GM18498 (cell line): ENCODE measurements at regions not wholly inside any gene's neighbourhood (a gene's known extent, or its start where the extent isn't known, plus 50 kb on each side); places are given as distances from the start of the nearest gene placed in this dataset.
"Not testable (repeated sequence)": the region's sequence is repeated elsewhere in the genome, so short reads cannot be mapped to it uniquely, and the experiment has no call there.

Experiments
- ATAC-seq: cut with Tn5 transposase; IDR thresholded peaks from one replicate; pipeline ENCODE4 v1.9.1; 2021; ENCODE audit warnings: mild to moderate bottlenecking, moderate library complexity; ENCODE audit not compliant: unreplicated experiment

DNA sequence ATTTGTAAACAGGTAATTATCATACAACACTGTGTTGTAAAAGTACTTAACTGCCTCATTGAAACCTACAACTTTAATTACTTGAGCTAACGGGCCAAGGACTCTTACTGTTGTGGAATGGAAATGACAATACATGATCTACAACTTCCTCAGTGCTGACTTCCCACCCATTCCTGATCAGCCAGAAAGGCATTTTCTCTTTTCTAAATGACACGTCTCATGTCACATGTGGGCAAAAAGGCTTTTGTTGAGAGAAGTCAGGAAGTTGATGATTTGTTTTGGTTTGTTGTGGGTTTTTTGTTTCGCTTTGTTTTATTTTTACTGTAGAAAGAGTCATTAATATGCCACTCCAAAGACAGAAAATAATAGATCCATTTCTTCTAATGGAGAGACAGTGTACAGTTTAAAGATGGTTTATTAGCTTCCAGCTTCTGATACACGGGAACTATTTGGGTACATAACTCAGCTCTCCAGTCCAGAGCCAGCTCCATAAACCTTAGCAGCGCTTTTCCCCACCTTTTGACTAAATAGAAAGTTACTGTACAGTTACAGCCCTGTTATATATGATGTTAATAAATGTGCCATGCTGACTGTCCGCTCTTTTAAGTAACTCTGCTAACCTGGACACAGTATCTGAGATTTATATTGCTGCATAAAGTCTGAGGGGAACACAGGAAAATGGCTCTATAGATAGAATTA is 509.4 kb upstream of the API5 start:
- no peak for ATAC-seq

DNA sequence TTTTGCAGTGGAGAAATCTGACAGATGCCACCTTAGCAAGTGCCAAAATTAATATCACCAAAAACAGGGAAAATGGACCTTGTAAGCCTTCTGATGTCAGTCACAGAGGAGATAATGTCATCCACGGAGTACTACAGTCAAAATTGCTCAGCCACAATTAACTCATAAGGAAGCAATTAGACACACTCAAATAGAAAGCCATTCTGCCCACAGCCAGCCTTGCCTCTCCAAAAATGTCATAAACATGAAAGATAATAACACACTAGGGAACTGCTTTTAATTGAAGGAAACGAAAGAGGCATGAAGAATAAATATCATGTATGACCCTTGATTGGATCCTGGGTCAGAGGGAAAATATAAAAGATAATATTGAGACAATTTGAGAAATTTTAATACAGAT is 505.6 kb upstream of the API5 start:
- ATAC-seq: no peak

DNA sequence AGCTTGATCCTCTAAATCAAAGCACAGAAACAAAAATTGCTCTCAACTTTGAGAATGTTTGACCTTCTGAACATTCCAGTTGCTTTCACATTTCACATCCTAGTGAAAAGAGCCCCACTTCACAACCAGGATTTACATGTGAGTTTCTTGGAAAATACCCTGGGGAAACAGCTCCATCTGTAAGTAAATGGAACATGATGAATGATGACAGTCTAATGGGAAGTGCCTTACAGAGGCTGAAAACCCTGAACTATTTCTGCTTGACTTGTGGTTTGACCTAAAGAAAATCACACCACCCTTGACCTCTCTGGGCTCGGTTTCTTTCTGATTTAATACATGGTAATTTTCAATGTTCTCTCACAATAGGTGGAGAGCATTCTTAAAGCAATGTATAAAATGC is 499.4 kb upstream of the API5 start:
- ATAC-seq: no peak

DNA sequence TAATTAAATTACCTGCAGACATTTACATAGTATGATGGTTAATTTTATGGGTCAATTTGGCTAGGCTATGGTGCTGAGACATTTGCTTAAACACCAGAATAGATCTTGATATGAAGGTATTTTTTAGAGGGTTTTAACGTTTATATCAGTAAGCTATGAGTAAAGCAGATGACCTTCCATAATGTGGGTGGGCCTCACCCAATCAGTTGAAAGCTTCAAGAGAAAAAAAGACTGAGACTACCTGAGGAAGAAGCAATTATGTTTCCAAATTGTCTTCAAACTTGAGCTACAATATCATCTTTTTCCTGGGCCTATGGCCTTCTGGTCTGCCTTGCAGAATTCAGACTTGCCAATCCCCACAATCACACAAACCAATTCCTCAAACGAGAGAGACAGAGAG is 498.8 kb upstream of the API5 start:
- ATAC-seq: no peak

DNA sequence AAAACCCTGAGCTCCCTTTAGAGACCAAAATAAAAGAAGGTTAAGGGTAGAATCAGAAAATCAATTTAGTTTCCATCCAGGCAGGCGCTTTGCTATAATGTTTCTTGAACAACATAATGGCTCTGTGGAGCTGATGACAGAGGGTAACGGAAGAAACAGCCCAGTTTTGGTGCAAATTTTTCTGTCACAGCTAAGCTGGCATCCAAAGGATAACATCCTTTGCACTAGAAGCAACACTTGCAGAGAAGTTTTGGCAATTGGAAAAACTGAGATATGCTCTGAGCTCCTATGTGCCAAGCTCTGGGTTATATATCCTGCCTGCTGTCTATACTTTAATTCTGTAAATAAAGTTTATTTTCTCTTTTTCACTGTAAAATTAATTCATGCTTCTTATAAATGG is 495.3 kb upstream of the API5 start:
- ATAC-seq: no peak

DNA sequence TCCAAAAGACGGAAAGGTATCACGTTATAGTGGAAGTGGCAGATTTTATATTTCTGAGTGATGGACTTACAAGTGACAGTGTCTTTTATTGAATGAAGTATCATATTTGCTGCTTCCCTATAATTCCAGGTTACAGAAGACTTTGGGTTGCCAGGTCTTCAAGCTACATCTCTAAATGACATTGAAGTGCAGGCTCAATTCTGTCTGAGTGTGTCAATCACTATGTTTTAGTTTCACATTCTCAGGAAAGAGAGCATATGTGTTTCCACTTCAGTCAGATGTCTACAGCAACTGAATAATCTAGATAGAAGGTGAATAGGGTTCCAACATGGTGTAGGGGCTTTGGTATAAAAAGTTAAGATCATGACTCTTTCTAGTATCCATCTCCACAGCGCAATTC is 492.7 kb upstream of the API5 start:
- ATAC-seq: no peak

DNA sequence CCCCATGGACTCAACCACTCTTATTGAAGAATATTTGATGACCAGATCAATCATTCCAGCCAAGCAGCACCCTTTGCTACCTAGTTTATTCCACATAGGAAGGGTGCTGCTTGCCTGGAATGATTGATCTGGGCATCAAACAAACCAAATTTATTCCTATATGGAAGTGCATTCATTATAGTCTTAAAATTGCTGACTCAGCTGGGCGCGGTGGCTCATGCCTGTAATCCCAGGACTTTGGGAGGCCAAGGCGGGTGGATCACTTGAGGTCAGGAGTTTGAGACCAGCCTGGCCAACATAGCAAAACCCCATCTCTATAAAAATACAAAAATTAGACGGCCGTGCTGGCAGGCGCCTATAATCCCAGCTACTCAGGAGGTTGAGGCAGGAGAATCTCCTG is 489.6 kb upstream of the API5 start:
- not testable (repeated sequence) for ATAC-seq

DNA sequence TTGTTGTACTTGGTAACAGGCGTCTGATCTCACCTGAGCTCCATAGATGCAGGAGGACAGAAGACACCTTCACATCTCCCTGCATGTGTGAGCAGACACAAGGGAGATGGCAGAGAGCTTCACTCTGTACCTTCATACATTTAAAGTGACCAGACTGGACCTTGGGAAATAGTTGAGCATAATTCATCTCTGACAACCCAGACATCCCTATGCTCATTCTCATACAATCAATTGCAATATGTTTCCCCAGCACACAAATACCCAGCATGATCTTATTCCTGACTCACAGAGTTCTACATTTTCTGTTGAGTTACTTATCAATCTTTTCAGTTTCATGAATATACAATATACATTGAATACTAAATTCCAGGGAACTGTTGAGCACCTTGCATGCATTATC is 488.2 kb upstream of the API5 start:
- no peak for ATAC-seq

DNA sequence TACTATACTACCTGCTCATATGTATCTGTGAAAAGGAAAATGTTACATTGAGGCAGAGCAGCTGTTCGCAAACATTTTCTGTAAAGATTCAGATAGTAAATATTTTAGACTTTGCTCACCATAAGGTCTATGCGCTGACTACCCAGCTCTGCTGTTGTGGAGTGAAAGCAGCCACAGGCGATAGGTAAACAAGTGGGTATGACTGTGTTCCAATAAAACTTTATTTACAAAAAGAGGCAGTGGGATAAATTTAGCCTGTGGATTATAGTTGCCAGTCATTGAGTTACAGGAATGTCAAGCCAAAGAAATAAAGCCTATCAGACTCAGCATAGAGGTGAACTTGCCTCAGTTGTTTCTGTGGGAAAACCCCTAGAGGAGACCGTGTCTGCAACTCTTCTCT is 487.7 kb upstream of the API5 start:
- no peak for ATAC-seq

DNA sequence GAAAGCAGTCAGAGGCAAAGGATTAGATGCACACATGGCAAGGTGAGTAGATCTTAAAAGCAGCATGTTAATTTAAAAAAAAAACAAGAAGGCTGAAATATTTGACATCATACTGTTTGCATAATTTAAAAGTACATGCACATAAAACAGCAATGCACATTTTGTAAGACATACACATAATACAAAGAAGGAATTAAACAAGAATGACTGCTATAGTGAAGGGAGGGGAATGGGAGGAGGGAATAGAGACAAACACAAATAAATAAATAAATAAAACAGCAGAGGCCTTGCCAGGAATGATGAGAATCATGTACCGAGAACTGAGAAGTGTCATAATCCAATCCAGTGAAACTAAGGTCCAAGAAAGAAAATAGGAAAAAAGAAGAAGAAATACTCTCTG is 486.2 kb upstream of the API5 start:
- ATAC-seq: no peak

DNA sequence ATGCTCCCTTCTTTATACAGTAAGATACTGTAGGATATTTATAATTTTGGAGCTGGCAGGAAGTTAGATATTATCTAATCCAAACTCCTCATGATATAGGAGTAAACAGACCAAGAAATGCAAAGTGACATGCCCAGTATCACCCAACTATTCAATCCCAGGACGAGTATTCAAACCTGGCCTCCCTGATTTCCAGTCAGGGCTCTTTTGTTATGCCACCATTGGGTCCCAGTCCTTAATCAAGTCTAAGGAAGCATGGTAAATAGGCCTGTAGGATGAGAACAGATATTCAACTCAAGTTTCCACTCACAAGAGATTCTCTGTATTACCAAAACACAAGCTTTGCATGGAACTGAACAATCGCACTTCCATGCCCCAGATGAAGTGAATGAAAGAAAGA is 484.0 kb upstream of the API5 start:
- no peak for ATAC-seq

DNA sequence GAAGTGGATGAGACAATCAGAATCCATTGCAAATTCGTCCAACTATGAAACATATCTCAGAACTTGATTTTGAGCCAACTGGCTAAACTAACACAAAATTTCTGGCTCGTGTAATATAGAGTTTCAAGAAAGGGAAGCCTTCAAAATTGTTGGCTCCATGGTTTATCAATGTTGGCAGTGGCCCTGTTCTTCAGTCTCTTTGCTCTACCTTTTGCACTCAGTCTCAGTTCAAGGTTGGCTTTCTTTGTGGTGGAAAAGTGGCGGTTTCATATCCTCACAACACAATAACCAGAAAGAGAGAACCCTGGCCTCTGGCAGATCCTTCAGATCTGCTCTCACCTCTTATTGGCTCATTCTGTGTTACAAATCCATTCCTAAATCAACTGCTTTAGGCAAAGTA is 473.8 kb upstream of the API5 start:
- no peak for ATAC-seq

DNA sequence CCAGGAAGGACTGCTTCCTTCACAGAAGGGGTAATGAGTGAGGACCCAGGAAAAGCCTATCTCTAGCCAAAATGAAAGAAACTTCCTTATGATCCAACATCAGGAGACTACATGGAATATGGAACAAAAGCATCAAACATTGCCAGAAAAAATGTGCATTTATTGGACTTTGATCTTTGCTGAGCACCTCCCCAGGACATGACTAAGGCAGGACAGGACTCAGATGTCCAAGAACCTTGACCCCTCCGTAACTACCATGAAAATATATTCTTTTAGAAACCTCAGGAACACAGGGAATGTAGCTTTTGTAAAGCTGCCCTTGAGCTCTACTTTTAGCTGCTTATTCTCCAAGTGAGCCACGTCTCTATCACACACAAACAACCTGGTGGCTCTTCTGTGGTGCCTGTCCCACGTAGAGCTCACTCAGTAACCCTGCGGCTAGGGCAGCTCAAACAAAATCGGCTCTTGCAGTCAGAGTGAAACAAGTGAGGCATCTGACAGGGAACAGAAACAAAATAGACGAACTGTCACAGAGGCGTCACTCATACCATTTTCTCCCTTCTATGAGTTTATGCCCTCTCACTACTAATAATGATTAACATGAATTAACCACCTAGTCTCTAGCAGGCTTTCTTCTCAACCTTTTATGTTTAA is 471.5 kb upstream of the API5 start:
- peak; percentile 88 for ATAC-seq

DNA sequence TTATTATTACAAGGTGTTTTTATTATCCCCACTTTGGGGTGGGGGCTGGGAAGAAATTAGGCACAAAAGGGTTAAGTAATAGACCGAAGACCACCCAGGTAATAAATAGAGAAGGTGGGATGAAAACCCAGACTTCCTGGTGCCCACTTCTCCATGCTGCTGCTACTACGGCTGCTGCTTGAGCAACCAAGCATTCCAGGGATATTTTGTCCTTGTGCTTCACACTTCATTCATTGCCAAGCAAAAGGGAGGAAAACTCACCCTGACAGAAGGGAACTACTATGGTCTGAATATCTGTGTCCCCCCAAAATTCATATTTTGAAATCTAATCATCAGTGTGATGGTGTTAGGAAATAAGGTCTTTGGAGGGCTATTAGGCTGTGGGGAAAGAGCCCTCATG is 470.9 kb upstream of the API5 start:
- ATAC-seq: no peak

DNA sequence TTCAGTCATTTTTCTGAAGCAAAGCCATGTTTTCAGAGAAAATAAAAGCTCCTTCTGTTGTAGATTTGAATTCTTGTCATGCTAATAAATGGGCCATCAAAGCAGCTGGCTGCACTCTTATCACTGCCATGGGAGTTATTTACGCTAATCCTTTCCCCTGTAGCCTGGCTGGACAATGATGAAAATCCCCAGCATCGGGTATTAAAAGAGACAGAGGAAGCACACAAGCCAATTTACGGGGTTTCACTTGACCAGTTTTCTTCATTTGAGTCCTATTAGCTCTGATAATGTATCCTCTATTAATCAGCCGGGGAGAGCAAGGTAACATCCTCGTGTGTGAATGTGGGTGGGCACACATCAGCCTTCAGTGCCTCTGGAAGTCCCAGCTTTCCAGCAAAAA is 470.2 kb upstream of the API5 start:
- no peak for ATAC-seq

DNA sequence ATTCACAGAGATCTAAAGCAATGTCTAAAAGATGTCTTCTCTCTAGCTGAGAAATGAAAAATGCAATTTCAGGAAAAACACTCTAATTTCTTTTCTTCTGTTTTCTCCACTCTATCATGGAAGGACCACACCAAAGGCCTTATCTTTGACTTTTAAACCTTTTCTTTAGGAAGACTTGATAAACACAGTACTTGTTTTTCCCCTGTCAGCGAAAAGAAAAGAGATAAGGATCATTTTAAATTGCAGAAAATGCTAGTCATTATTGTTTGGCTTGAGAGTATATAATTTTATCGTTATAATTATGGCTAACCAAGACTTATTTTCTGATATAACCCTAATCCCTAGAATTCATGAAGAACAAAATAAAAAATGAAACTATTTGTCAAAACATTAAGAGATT is 462.4 kb upstream of the API5 start:
- ATAC-seq: no peak

DNA sequence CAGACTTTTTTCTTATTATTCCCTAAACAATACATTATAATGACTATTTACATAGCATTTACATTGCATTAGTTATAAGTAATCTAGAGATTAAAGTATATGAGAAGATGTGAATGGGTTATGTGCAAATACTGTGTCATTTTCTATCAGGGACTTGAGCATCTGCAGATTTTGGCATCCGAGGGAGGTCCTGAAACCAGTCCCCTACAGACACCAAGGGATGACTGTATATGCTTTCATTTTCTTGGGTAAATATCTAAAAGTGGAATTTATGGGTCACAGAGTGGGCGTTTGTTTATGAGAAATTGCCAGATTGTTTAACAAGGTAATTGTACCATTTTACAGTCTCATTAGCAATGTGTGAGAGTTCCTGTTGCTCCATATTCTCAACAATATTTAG is 454.5 kb upstream of the API5 start:
- ATAC-seq: no peak

DNA sequence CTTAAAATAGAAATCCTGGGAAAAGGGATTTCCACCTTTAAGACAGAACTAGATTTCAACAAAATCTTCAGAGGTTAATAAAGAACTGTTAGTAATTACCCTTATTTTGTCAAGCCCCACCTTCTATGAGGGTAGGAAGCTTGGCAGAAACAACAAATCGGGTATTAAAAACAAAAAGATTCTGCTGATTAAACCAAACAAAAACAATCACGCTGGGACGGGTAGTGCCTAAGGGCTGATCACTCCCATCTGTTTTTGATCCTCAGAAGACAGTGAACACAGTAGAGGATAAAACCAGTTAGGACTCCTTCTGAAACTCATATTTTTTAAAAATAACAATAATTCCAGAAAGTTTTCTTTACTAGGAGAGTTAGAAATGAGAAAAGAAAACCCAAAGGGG is 441.3 kb upstream of the API5 start:
- no peak for ATAC-seq

DNA sequence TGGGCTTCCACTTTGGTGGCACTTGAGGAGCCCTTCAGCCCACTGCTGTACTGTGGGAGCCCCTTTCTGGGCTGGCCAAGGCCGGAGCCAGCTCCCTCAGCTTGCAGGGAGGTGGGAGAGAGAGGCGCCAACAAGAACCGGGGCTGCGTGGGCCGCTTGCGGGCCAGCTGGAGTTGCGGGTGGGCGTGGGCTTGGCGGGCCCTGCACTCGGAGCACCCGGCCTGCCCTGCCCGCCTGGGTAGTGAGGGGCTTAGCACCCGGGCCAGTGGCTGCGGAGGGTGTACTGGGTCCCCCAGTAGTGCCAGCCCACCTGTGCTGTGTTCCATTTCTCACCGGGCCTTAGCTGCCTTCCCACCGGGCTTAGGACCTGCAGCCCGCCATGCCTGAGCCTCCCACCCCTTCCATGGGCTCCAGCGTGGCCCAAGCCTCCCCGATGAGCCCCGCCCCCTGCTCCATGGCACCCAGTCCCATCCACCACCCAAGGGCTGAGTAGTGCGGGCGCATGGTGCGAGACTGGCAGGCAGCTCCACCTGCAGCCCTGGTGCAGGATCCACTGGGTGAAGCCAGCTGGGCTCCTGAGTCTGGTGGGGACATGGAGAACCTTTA is 437.9 kb upstream of the API5 start:
- not testable (repeated sequence) for ATAC-seq

DNA sequence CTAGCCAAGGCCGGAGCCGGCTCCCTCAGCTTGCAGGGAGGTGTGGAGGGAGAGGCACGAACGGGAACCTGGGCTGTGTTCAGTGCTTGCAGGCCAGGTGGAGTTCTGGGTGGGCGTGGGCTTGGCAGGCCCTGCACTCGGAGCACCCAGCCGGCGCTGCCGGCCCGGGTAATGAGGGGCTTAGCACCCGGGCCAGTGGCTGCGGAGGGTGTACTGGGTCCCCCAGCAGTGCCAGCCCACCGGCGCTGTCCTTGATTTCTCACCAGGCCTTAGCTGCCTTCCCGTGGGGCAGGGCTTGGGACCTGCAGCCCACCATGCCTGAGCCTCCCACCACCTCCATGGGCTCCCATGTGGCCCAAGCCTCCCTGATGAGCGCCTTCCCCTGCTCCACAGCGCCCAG is 430.5 kb upstream of the API5 start:
- ATAC-seq: not testable (repeated sequence)

DNA sequence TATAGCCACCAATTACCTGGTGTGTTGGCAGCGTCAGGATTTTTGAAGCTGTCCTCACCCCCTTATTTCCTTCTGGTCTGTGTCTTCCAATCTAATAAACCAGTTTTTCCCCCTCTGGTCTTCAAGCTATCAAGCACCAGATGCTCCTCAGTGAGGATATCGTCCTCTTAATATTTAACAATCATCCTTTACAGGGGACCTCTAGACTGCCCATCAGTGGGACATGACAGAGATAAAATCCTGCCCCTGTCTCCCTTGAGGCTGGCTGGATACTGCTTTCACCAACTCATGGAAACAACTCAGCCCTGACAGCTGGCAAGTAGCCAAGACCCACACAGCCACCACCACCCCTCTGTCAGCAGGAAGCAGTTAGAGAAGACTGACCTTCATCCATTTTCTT is 421.0 kb upstream of the API5 start:
- no peak for ATAC-seq

DNA sequence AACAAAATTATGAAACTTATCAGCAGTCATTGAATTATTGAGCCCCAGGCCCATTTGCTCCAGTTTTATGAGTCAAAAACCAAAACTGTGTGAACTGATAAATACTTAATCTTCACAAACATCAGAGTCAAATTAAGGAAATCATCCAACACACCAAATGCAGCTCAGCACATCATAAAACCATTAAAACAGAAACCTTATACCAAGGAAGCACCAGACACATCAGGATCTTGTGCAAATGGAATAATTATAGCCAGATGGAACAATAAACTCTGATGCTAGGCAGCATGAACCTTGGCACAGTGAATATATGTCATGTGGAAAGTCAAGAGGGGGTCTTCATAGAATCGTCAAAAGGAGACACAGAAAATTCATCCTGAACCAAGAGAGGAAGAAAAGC is 410.7 kb upstream of the API5 start:
- ATAC-seq: no peak

DNA sequence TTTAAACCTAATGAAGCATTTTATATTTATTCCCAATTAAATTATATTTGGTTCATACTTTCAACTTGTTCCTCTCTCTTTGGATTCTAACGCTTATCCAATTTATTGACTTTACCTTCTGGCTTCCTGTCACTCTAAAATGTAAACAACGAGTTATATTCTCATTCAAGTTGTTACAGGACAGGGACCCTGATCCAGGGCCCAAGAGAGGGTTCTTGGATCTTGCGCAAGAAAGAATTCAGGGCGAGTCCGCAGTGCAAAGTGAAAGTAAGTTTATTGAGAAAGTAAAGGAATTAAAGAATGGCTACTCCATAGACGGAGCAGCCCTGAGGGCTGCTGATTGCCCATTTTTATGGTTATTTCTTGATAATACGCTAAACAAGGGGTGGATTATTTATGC is 405.6 kb upstream of the API5 start:
- ATAC-seq: no peak
